ENCODE measurements at regions not wholly inside any gene's neighbourhood (a gene's known extent, or its start where the extent isn't known, plus 50 kb on each side); places are given as distances from the start of the nearest gene placed in this dataset.

DNA sequence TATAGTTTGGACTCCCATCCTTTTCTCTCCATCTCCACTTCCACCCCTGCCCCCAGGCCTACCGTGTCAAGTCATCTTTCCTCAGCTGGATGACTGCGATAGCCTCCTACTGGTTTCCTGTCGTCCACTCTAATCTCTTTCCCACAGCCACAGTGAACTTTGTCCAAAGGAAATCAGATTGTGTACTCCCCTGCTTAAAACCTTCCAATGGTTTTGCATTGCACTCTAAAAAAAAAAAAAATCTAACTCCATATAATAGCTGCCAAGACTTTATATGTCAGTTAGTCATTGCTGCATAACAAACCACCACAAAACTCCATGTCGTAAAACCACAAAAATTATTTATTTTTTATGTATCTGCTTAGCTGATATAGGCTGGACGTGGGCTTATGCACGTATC lies 160.2 kb upstream of the CCDC68 start:
- peak; percentile 51 for DNase-seq

DNA sequence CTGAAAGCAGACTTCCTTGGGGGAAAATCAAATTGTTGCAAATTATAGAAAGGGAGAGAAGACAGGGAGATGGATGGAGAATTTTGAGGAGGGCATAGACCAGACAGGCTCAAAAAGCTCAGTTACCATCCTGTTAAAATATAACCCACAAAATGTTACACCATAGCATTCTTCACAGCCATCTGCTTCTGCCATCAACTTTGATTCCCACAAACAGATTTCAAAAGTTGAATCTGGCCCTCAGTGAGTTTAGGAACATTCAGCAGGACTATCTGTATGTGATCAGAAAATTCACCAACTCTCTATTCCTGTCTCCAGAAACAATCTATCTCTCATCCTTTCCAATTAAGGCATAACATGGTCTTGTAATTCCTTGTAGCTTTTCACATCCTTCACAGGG lies 159.8 kb upstream of the CCDC68 start:
- no peak for DNase-seq

DNA sequence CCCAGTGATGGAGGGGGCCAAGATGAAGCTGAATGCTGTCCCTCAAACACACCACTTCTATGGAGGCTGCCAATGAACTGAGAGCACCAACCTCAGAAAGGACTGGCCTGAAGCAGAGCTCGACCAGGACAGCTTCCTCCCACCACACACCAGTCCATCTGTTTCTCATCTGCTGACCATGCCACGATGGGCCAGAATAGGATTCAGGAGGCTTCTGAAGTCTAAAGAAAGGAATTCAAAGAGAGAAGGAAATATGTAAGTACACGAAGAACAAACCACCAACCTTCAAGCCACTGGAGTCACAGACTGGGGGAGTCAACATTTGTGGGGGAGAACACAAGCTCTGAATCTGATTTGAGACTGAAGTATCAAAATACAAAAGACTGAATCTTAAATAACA lies 157.6 kb upstream of the CCDC68 start:
- DNase-seq, result no peak

DNA sequence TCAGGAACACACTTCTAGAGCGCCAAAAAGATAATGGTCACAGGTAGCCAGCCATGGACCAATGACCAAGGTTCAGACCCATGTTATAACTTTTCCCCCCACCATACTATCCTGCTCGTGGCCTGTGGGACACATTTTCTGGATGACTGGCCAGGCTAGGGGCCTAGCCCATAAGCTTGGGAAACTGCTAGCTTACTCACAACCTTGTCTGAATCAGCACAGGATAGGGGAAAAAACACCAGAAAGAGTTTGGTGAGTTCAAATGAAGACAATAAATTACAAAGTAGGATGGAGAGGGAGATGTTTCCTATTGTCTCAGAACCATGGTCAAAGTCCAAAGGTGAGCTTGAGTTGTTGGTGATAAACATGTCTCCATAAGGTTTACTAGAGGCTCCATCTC lies 156.3 kb upstream of the CCDC68 start:
- DNase-seq, result no peak

DNA sequence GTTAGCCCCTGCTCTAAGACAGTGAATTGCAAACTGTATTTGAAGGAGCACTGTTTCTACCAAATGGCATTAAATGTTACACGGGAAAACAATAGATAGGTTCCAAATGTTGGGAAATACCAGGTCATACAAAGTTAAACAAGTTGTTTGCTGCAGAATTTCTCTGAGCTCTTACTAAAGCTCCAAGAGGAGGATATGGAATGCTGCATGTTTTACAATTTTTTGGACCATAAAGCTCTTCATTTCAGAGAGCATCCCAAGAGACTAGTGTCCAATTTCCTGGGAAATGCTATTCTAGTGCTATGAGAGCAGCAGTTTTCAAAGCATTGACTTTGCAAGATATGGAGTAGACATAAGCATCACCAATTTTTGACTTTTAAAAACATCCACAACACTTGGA lies 155.6 kb upstream of the CCDC68 start:
- DNase-seq, result no peak

DNA sequence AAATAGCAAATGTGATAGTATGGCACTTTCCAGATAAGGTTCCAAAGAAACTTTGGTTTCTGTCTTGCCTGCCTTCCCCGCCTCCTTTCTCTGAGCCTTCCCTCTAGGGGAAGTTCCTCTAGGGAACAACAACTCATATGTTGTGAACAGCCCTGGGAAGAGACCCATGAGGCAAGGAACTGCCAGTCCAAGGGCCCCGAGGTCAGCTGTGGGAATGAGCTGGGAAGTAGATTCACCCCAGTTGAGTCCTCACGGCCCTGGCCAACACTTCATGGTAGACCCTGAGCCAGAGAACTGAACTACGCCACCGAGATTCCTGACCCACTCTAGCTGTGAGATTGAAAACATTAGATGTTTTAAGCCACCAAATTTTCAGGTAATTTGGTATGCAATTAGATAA lies 154.5 kb upstream of the CCDC68 start:
- no peak for DNase-seq

DNA sequence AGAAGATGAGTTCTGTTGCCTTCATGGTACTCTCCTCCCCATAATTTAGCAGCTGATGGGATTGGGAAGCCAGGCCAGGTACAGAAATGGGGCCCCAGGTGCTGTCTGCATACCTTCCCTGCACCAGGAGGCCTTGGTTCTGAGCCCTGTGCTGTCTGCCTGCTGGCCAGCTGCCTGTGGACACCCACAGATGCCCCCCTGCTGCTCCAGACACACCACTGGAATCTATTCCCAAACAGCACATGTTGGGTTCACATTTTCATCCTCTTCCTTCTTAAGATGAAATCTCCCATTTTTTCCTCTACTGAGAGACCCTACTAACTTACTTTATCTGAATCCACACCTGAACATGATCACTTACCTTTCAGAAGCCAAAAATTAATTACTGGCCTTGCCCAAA lies 152.0 kb upstream of the CCDC68 start:
- DNase-seq, result no peak

DNA sequence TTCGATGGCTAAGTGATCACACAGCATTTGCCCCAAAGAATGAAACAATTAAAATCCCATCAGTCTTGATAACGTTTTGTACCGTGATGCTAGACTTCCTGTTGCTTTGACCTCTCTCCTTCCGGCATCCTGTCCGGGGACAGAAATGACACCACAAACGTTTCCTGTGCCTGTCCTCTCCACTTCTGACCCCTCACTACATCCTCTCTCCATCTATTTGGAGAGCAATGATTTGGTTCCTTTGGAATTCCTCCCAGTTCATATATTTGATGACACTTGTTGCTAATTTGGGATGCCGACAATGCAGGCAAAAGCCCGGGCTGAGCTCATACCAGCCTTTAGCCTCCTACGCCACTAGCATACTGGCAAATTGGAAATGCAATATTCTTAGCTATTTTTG lies 151.2 kb upstream of the CCDC68 start:
- no peak for DNase-seq

DNA sequence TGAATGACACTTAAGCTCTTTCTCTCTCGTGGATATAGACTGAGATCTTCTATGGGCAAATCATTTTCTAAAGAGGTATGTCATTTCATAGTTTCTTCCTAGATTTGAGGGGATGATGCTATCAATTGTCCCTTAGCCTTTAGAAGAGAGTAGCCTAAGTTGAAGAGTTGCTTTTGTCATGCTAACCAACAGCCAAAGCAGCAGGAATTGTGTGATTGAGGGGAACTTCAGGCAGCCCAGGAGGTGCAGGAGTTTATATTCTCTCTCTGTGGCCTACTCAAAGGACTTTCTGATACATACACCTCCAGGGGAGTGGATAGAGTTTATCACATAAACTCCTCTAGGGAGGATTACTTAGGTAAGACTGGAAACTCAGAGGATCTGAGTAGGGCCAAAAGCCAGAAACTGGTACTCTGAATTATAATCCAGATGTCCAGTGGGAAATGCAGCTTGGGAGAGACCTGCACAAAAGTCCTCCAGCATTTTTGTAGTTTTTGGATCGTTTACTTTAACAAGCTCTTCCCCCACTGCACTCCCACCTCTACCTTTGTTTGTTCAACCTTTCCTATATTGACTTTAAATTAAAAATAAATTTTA lies 150.7 kb upstream of the CCDC68 start:
- no peak for DNase-seq

DNA sequence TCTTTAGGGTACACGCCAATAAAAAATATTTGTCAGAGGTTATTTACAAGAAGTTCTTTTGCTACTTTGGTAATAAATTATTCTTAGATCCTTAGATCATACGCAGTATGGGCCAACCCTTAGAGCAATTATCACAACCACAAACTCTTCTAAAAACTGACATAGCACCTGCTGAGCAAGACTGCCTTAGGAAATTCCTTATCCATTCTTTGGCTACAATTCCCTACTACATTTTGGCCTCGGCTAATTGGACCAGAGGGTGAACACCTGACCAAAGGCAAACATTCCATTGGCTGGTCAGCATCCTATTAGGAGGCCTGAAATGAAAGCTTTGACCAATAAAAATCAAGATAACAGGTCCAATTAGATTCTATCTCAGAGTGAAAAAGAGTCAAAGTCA lies 147.6 kb upstream of the CCDC68 start:
- no peak for DNase-seq

DNA sequence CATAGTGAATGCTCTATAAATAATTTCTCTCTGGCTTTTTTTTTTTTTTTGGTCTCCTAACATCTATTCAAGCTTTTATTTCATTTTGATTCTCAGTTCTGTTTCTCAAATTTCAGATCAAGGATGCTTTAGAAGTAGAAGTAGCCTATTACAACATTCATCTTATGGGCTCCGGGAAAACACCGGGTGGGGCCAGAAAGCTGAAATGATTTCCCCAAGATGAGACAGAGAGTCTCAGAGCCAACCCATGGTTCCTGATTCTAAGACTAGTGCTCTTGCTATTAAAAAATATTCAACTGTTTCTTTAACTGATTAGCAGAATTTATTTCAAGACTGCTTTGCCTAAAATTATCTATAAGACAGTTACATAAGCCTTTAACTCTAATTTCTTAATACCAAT lies 147.2 kb upstream of the CCDC68 start:
- no peak for DNase-seq

DNA sequence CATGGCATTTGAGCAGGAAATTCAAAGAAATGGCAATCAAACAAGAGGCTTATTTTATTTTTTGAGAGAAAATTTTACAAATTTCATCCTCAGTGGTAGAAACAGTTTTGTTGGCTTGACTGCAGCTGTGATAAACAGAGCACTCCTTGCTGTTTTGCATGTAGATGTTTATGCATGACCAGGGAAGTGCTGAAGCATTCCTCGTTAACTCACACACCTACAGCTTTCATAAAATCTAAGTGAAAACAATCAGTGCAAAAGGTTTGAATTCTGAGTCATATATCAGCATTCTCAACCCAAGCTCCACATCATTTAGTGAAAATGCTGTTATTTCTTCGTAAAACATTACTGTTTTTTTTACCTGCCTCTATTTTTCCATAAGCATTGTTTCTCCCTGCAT lies 146.6 kb upstream of the CCDC68 start:
- DNase-seq, result no peak

DNA sequence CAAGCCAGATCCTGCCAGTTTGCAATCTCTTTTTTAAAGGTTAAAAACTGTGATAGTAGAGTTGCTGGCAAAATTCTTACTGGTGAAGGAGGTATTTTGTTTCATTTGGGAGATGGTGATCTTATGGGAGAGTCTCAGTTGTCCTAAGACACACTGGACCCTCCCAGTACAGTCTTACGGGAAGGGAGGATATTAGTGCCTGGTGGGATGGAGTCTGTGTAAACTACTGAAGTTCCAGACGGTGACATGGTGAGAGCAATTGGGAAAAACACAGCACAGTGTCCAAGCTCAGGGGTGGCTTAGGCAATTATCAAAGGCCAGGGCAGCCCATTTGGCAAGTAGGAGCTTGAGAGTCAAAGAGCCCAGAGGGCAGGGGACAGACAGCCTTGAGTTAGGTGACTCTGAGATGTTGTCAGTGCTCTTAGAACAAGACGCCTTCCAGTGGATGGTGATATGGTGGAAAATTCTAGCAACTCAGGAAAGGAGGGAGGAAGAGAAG lies 143.7 kb upstream of the CCDC68 start:
- no peak for DNase-seq

DNA sequence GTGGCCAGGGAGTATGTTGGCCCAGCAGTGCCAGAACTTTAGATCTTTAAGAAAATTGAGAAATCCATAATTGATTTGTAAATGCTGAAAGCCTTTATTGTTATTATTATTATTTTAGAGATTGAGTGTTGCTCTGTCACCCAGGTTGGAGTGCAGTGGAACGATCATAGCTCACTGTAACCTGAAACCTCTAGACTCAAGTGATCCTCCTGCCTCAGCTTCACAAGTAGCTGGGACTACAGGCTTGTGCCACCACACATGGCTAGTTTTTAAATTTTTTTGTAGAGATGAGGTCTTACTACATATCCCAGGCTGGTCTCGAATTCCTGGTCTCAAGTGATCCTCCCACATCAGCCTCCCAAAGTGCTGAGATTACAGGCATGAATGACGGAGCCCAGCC lies 143.2 kb upstream of the CCDC68 start:
- DNase-seq, result no peak

DNA sequence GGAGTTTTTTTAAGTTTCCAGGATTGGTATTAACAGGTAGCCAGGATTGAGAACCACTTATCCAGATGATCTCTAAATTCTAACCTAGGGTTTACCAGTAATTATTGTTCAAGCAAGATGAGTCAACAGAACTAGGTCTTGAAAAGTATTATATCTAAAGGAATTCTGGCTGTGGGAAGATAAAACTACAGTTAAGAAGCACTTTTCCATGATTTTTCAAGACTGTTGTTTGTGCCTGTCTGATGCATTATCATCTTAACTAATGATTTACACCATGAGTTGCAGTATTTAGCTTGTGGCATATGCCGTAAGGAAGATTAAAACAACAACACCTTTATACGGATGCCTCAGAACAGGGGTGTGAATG lies 142.2 kb upstream of the CCDC68 start:
- DNase-seq, result no peak

DNA sequence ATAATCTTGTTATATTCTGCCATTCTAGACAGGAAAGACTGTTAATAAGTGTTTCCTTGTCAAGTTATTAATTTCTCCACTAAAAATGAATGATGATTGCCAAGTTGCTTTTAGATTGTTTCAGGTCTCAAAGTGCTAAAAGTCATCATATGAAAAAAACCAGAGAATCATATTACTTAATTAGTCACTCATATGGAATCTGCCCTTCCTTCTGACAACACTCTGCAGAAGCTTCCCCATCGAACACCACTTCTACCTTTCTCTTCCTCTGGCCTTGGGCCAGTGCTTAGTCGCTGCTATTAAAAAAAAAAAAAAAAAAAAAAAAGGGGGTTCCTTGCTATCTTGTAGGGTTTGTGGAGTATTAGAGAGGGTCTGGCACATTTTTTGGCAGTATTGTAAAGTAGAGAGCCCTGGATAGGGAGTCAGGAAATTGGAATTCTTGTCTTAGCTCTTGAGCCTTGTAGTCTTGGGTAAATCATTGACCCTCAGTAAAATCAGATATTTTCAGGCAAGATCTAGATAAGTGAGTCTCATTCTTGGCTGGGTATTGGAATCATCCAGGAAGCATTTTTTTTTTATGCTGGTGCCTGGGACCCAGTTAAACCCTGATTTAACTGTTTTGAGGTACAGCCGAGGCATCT lies 141.7 kb upstream of the CCDC68 start:
- DNase-seq, result no peak

DNA sequence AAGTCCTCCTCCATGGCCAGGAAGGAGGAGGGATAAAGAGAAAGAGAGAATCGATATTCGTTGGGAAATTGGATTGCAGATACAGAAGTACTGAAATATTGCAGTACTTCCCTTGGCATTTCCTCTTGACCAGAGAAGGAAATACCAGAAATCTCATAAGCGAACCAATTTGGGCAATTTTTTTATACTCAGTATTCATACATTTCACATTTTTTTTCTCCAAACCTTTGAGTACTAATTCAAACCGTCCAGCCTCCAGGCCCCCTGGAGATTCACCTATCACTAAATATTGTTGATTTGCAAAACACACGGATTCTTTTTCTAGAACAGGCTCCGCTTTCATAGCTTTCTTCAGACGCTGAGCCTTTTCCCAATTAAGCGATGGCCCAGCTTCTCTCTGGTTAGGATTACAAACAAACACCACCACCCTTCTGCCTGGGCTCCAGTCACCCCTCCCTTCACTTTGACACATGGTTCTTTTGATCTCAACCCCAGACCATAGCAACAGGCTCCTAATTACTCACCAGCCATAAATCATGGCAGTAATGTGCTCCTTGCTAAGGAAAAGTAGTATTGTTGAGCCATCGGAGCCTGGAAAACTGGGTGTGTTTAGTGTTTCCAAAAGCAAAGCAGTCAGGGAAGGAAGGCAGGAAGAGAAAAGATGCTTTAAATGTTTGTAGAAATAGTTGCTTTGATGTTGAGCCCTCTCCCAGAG lies 138.4 kb upstream of the CCDC68 start:
- no peak for DNase-seq

DNA sequence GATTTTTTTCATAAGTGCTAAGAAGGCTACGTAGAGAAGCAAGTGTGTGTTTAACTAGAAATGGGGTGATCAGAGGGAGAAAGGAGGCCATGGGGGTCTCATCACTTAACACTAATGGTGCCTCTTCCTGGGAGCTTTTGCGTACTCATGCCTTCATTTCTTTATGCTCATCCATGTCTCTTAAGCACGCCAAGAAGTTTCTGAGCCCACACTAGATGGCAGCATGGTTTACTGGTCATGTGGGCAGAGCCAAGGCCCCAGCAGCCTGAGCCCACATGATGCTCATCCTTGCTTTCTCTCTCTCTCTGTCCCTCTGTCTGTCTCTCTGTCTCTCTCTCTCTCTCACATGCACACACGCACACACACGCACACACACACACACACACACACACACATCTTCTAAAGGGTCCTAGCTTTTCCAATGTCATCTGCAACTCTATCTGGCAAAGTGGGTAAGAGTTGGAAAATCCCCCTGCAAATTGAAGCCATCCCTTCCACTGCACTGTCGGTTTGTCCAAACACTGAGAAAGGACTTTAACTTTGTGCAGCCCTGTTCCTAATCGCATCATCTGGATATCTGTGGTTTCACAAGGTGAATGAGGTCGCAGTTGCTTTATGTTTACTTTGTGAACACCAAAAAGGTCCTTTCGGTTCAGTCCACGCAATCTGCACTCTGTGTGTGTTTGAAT lies 137.1 kb upstream of the CCDC68 start:
- peak; percentile 29 for DNase-seq

DNA sequence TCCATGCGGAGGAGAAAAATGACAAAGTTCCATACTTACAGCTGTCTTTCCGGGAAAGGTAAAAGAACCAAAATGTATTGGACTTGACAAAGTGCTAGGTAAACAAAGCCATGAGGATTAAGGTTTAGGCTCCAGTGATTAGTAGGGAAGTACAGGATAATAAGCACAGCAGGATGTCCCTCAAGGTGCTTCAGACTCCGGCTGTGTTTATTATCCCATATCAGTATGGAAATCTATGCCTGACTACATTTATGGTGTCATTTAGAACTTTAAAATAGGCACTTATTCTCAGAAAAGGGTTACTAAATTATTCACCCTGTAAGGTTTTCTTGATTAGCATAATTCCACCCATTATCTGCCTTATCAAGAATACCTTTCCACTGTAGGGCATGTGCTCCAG lies 136.3 kb upstream of the CCDC68 start:
- DNase-seq, result no peak

DNA sequence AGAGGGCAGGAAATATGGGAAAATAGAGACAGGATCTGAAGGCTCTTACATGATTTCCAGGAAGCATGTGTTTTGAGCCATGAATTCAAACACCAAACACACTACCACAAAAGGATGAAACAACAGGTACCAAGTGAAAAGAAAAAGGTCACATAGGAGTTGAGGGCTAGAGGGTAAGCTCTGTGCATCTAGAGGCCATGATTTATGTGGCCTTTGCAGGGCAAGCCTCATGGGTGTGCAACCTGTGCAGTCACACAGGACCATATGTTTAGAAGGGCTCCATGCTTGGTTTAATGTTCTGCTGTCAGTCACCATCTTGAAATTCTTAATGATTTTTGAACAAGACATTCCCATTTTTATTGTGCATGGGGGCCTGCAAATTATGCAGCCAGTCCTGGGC lies 134.5 kb upstream of the CCDC68 start:
- no peak for DNase-seq

DNA sequence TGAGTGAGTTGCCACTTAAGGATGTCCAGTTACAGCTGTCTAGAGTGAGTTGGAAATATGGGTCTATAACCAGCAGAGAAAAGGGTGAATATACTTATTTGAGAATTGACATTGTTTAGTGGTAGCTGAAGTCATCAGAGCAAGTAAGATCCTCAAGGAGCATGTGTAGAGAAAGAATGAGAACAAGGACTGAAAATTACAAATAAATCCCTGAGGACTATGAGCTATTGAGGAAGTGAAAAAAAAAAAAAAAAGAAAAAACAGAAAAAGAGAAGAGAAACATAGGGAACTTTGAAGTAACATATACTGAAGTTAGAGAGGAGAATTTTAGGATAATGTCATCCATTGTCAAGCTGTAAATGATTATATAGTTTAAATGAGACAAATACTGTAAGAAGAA lies 134.0 kb upstream of the CCDC68 start:
- no peak for DNase-seq

DNA sequence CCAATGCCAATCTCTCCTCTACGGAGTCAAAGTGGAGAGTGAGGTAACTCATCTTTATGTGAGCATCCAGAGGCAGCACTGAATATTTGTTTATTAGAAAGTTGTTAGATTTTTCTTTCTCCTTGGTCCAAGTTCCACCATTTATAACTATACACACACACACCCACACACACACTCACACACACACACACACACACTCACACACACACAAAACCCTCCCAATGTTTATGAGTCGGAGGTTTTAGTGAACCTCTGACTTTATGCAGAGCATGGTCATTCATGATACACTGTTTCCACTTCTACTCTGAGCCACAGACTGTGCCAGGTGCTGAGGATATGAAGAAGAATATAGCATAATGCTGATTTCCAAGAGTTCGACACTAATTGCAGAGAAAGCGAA lies 132.9 kb upstream of the CCDC68 start:
- DNase-seq, result no peak

DNA sequence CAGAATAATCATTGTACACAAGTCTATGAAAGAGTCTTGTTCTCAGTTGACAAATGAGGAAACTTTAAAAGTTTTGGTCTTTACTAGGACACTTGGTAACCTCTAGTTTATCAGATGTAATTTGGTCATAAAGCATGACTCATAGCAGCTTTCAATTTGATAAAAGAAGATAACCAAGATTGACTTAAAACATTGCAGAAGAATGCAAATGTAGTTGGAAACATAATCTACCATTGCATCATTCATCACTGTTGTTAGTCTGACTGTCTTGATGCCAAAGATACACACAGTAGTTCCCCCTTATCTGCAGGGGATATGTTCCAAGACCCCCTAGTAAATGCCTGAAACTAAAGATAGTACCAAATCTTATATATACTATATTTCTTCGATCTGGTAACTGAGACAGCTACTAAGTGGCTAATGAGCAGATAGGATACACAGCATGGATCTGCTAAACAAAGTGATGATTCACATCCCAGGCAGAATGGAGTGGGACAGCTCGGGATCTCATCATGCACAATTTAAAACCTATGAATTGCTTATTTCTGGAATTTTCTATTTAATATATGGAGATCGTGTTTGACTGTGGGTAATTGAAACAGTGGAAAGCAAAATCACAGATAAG lies 131.4 kb upstream of the CCDC68 start:
- no peak for DNase-seq

DNA sequence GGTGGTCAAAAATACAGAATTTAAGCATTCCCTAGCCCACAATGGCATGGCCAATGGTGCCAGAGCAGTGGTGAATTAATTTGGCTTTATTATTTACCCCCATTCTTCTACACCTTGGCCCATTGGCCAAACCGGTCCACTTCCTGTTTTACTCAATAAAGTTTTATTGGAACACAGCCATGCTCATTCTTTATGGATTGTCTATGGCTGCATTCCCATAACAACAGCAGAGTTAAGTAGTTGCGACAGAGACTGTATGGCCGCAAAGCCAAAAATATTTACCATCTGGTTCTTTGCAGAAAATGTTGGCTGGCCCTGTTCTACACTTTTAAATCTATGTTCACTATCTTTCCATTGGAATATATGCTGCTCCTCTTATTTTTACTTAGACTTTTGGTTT lies 130.3 kb upstream of the CCDC68 start:
- no peak for DNase-seq

Measured in hematopoietic multipotent progenitor cell treated with erythropoietin and hydrocortisone succinate and interleukin-3 and kit ligand, for 8 days (in vitro differentiated cells).